H1 (cell line): ENCODE measurements at regions not wholly inside any gene's neighbourhood (a gene's known extent, or its start where the extent isn't known, plus 50 kb on each side); places are given as distances from the start of the nearest gene placed in this dataset.

Experiments
- CTCF ChIA-PET: fragments of 300-600 bp; sonication (Branson Sonifier 250); formaldehyde crosslinking; loops from one replicate; lab custom pipeline; 2021; ENCODE audit not compliant: partially characterized antibody; lab: Charles Lee
- POLR2A ChIA-PET: fragments of 300-600 bp; sonication (Branson Sonifier 250); formaldehyde crosslinking; loops from one replicate; lab custom pipeline; 2021; ENCODE audit warnings: inconsistent platforms; ENCODE audit not compliant: partially characterized antibody; lab: Charles Lee
- DNase-seq, 2 experiments: peaks; one replicate each; pipeline versions ENCODE4 v3.0.0 to v3.0.0-alpha.2; 2010 to 2022; ENCODE audit warnings: low spot score in 2 of 2, low read depth in 1 of 2, mixed read lengths in 1 of 2
- FAIRE-seq: peaks from 2 replicates; lab custom pipeline; 2011; peaks lifted over from hg19 to GRCh38; lab: Jason Lieb, UNC
- H2AFZ ChIP-seq: 2 replicates; pipeline ENCODE4 v1.8.1; 2012; ENCODE audit warnings: low read length, inconsistent platforms
- H2AK5ac ChIP-seq: 2 replicates; pipeline ENCODE4 v1.6.1; 2013; ENCODE audit warnings: low read depth, low read length
- H2BK120ac ChIP-seq: replicated peaks from 2 replicates; pipeline ENCODE3; 2013; ENCODE audit warnings: low read depth, low read length, inconsistent platforms
- H2BK12ac ChIP-seq: 2 replicates; pipeline ENCODE4 v1.6.1; 2013; ENCODE audit warnings: low read depth, low read length
- H2BK15ac ChIP-seq: 2 replicates; pipeline ENCODE4 v1.6.1; 2013; ENCODE audit warnings: low read length
- H2BK20ac ChIP-seq: 2 replicates; pipeline ENCODE4 v1.6.1; 2013; ENCODE audit warnings: low read length
- H2BK5ac ChIP-seq: 2 replicates; pipeline ENCODE4 v1.6.1; 2013; ENCODE audit warnings: low read depth, low read length
- H3K14ac ChIP-seq: 2 replicates; pipeline ENCODE4 v1.6.1; 2013; ENCODE audit warnings: inconsistent platforms; ENCODE audit not compliant: insufficient read length
- H3K18ac ChIP-seq: 2 replicates; pipeline ENCODE4 v1.6.1; 2013; ENCODE audit warnings: low read length; ENCODE audit errors: extremely low read depth
- H3K23ac ChIP-seq: 2 replicates; pipeline ENCODE4 v1.6.1; 2013; ENCODE audit warnings: inconsistent platforms; ENCODE audit not compliant: insufficient read length
- H3K23me2 ChIP-seq: 2 replicates; pipeline ENCODE4 v1.6.1; 2013; ENCODE audit warnings: low read depth, low read length
- H3K27ac ChIP-seq: 2 replicates; pipeline ENCODE4 v1.6.1; 2011; ENCODE audit warnings: low read depth, low read length, inconsistent platforms
- H3K27me3 ChIP-seq, 4 experiments: replicated peaks in 1 of 4; 1 replicate in 1 of 4; 2 replicates in 3 of 4; pipeline versions ENCODE4 v1.6.1 to v1.8.1; 2011 to 2013; ENCODE audit warnings: low read length in 3 of 4, mild to moderate bottlenecking in 3 of 4, inconsistent platforms in 2 of 4, mixed read lengths in 2 of 4, moderate library complexity in 1 of 4; ENCODE audit not compliant: control insufficient read depth in 3 of 4, insufficient read depth in 3 of 4; ENCODE audit errors: extremely low read depth in 1 of 4
- H3K36me3 ChIP-seq, 4 experiments: 2 replicates each; pipeline versions ENCODE4 v1.6.1 to v1.8.1; 2011 to 2013; ENCODE audit warnings: mild to moderate bottlenecking in 4 of 4, low read length in 3 of 4, moderate library complexity in 2 of 4, control low read depth in 1 of 4, inconsistent platforms in 1 of 4; ENCODE audit not compliant: insufficient read depth in 4 of 4, control insufficient read depth in 2 of 4
- H3K4ac ChIP-seq: replicated peaks from 2 replicates; pipeline ENCODE3; 2013; ENCODE audit warnings: low read length, low read depth, mixed read lengths, inconsistent platforms; ENCODE audit not compliant: insufficient read length
- H3K4me1 ChIP-seq, 4 experiments: replicated peaks in 1 of 4; 1 replicate in 1 of 4; 2 replicates in 3 of 4; pipeline versions ENCODE4 v1.6.1 to v1.8.1; 2011 to 2013; ENCODE audit warnings: low read length in 3 of 4, inconsistent platforms in 2 of 4, mixed read lengths in 1 of 4; ENCODE audit not compliant: insufficient read depth in 4 of 4, control insufficient read depth in 3 of 4
- H3K4me2 ChIP-seq, 2 experiments: 2 replicates each; pipeline versions ENCODE4 v1.6.1 to v1.8.1; 2011 to 2013; ENCODE audit warnings: low read depth in 2 of 2, low read length in 2 of 2, control low read depth in 1 of 2, inconsistent platforms in 1 of 2, mild to moderate bottlenecking in 1 of 2; ENCODE audit not compliant: insufficient read depth in 1 of 2
- H3K4me3 ChIP-seq, 4 experiments: fragments of 200-600, 300-600 bp in 1 of 4; sonication (generic), shearing (Covaris generic), sonication (Bioruptor Twin) in 1 of 4; 2 replicates each; pipeline versions ENCODE4 v1.5.1 to v1.8.1; 2011 to 2016; ENCODE audit warnings: low read length in 4 of 4, low read depth in 3 of 4, control low read depth in 2 of 4, inconsistent platforms in 2 of 4, mild to moderate bottlenecking in 2 of 4, mixed read lengths in 1 of 4, moderate library complexity in 1 of 4; ENCODE audit not compliant: insufficient read depth in 2 of 4; ENCODE audit errors: extremely low read depth in 1 of 4
- H3K56ac ChIP-seq: replicated peaks from 2 replicates; pipeline ENCODE3; 2013; ENCODE audit warnings: low read depth, mild to moderate bottlenecking, mixed read lengths, low read length, inconsistent platforms; ENCODE audit not compliant: insufficient read length
- H3K79me1 ChIP-seq: 2 replicates; pipeline ENCODE4 v1.6.1; 2013; ENCODE audit warnings: low read depth, low read length, control low read depth
- H3K79me2 ChIP-seq, 2 experiments: 2 replicates each; pipeline versions ENCODE4 v1.6.1 to v1.8.1; 2012 to 2013; ENCODE audit warnings: low read length in 2 of 2, mild to moderate bottlenecking in 2 of 2, inconsistent platforms in 1 of 2; ENCODE audit not compliant: insufficient read depth in 2 of 2, control insufficient read depth in 1 of 2
- H3K9ac ChIP-seq, 4 experiments: replicated peaks in 1 of 4; 1 replicate in 1 of 4; 2 replicates in 3 of 4; pipeline versions ENCODE4 v1.6.1 to v1.8.1; 2011 to 2013; ENCODE audit warnings: low read depth in 3 of 4, low read length in 3 of 4, control low read depth in 2 of 4, mild to moderate bottlenecking in 2 of 4, moderate library complexity in 2 of 4, inconsistent platforms in 1 of 4; ENCODE audit errors: extremely low read depth in 1 of 4
- H3K9me3 ChIP-seq, 2 experiments: 2 replicates each; pipeline versions ENCODE4 v1.6.1 to v1.8.1; 2012 to 2013; ENCODE audit warnings: mild to moderate bottlenecking in 2 of 2, moderate library complexity in 2 of 2, control low read depth in 1 of 2, inconsistent platforms in 1 of 2, low read depth in 1 of 2, low read length in 1 of 2, mixed read lengths in 1 of 2; ENCODE audit not compliant: insufficient read depth in 2 of 2
- H4K20me1 ChIP-seq, 2 experiments: replicated peaks in 1 of 2; 2 replicates each; pipeline versions ENCODE3 to v1.8.1; 2011 to 2013; ENCODE audit warnings: inconsistent platforms in 2 of 2, low read length in 2 of 2, mild to moderate bottlenecking in 1 of 2; ENCODE audit not compliant: insufficient read depth in 2 of 2, control insufficient read depth in 1 of 2
- H4K5ac ChIP-seq: 2 replicates; pipeline ENCODE4 v1.6.1; 2013; ENCODE audit warnings: low read length, low read depth, mixed read lengths, inconsistent platforms; ENCODE audit not compliant: insufficient read length
- H4K8ac ChIP-seq: 2 replicates; pipeline ENCODE4 v1.8.0; 2013; ENCODE audit warnings: mild to moderate bottlenecking, moderate library complexity, low read length, inconsistent platforms; ENCODE audit not compliant: insufficient read depth; ENCODE audit errors: extremely low read depth
- H4K91ac ChIP-seq: replicated peaks from 2 replicates; pipeline ENCODE3; 2013; ENCODE audit warnings: low read length, mixed read lengths, inconsistent platforms; ENCODE audit not compliant: insufficient read length
- CREB1 ChIP-seq: IDR thresholded peaks from 2 replicates; pipeline ENCODE4 v1.6.1; 2012; ENCODE audit warnings: inconsistent platforms
- GABPA ChIP-seq: IDR thresholded peaks from 2 replicates; pipeline ENCODE4 v1.6.1; 2011; ENCODE audit warnings: mild to moderate bottlenecking, low read length, moderate library complexity, borderline replicate concordance; ENCODE audit not compliant: insufficient read depth
- KDM1A ChIP-seq: fragments of 200-600, 300-600 bp; sonication (generic); IDR thresholded peaks from 2 replicates; pipeline ENCODE4 v1.7.1; 2016; ENCODE audit warnings: mild to moderate bottlenecking, low read length, borderline replicate concordance
- KDM4A ChIP-seq: IDR thresholded peaks from one replicate; pipeline ENCODE4 v1.7.1; 2012; ENCODE audit warnings: low read depth, mild to moderate bottlenecking, moderate library complexity, low read length, inconsistent platforms; ENCODE audit not compliant: severe bottlenecking
- POU5F1 ChIP-seq: IDR thresholded peaks from 2 replicates; pipeline ENCODE4 v1.6.1; 2011; ENCODE audit warnings: low read depth, mild to moderate bottlenecking, low read length, moderate library complexity
- RFX5 ChIP-seq: IDR thresholded peaks from 2 replicates; pipeline ENCODE4 v1.6.1; 2011; ENCODE audit warnings: low read depth, low read length, improper control_type of control experiment, borderline replicate concordance
- RXRA ChIP-seq: IDR thresholded peaks from 2 replicates; pipeline ENCODE4 v1.6.1; 2011; ENCODE audit warnings: low read depth, mild to moderate bottlenecking, low read length, moderate library complexity; ENCODE audit not compliant: insufficient read depth
- SAP30 ChIP-seq: fragments of 300-600 bp; sonication (generic); IDR thresholded peaks from 2 replicates; pipeline ENCODE4 v1.7.1; 2012; ENCODE audit warnings: low read length, moderate library complexity, mild to moderate bottlenecking, inconsistent platforms; ENCODE audit not compliant: insufficient read depth, insufficient replicate concordance
- SIN3A ChIP-seq, 2 experiments: IDR thresholded peaks in 1 of 2; conservative IDR thresholded peaks in 1 of 2; 2 replicates each; pipeline ENCODE4 v1.6.1; 2011 to 2012; ENCODE audit warnings: low read length in 2 of 2, improper control_type of control experiment in 1 of 2, low read depth in 1 of 2, mild to moderate bottlenecking in 1 of 2
- SP1 ChIP-seq: IDR thresholded peaks from 2 replicates; pipeline ENCODE4 v1.6.1; 2011; ENCODE audit warnings: low read depth, low read length
- SUZ12 ChIP-seq: fragments of 200-600 bp; sonication (generic); IDR thresholded peaks from 2 replicates; pipeline ENCODE4 v1.6.1; 2012; ENCODE audit warnings: mild to moderate bottlenecking, inconsistent platforms, low read length, moderate library complexity, mixed read lengths
- WGBS, 2 experiments: shearing (Covaris generic) in 1 of 2; methylation state at CpG; one replicate each; pipeline versions ENCODE4 v1.1.6 to v1.1.7; 2013 to 2015; ENCODE audit warnings: low lambda C conversion rate in 2 of 2, mixed read lengths in 2 of 2, inconsistent platforms in 1 of 2, low coverage in 1 of 2, missing lambda C conversion rate in 1 of 2; ENCODE audit not compliant: insufficient replicate concordance in 2 of 2, insufficient coverage in 1 of 2, insufficient read length in 1 of 2; ENCODE audit errors: extremely low coverage in 1 of 2, missing lambda C conversion rate in 1 of 2; 5-methylcytosine and 5-hydroxymethylcytosine counted together
- TF ChIP-seq, protein P1 (sequence below): IDR thresholded peaks from 2 replicates; pipeline ENCODE4 v1.6.1; 2012; ENCODE audit warnings: inconsistent platforms

DNA sequence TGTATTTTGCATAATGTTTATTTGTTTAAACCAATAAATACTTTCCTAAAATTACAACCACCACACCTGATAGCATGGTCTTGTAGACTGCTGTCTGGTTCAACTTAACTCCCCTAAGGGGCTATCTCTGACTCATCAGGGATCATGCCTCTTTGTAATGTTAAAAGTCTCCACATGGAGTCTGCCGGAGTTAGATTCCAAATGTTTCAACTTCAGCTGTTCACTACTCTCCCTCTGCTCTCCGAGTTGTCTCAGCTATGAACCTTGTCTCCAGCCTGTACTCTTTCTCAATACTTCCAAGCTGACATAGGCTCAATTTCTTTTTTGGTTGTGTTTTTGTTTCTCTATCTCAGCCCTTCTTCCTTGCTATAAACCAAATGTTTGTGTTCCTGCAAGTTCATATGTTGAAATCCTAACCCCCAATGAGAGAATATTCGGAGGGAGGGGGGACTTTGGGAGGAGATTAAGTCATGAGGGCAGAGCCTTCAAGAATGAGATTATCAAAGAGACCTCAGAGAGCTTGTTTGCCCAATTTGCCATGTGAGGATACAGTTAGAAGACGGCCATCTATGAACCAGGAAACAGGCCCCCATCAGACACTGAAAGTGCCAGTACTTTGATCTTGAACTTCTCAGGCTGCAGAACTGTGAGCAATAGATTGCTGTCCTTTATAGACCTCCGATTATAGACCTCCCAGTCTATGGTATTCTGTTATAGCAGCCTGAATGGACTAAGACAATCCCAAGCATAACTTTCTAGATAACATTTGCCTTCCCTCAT lies 858.2 kb downstream of the VRK1 start:
- H2BK5ac ChIP-seq = no peak overlapping the region
- DNase-seq (no peak), FAIRE-seq (peak; percentile 92)
- no peak overlapping the region for H3K4ac ChIP-seq
- no peaks in the 10 kb centered on the region for H4K20me1 ChIP-seq
- peak overlapping the region in 1 of 4 experiments; percentile 20; a peak in 1 of 8 replicates for H3K4me3 ChIP-seq
- no peaks in the 10 kb centered on the region for H3K27me3 ChIP-seq
- ChIA-PET POLR2A (no interaction called here), CTCF (interaction anchor here (1.0 to 1.4 kb wide), 2 partner anchors 22 to 357 kb away, joined by 3 read pairs; no protein-coding TSS in a partner anchor)
- H3K36me3 ChIP-seq = no peaks in the 10 kb centered on the region
- no peak overlapping the region for H2BK120ac ChIP-seq
- no peaks in the 10 kb centered on the region for H3K9me3 ChIP-seq
- H3K27ac ChIP-seq = no peak overlapping the region
- H3K23ac ChIP-seq = no peak overlapping the region
- no peaks in the 10 kb centered on the region for H3K79me1 ChIP-seq
- H4K5ac ChIP-seq = no peak overlapping the region
- no peaks in the 10 kb centered on the region for H3K23me2 ChIP-seq
- no peak overlapping the region for H2AK5ac ChIP-seq
- H2BK12ac ChIP-seq = no peak overlapping the region
- no peak overlapping the region for H3K56ac ChIP-seq
- 0 out of 2 replicates have a peak overlapping the region, but pooled peaks have one; percentile 42 for H3K18ac ChIP-seq
- H3K4me2 ChIP-seq = peak overlapping the region; percentile 41 to 56; a peak in 3 of 4 replicates
- H3K14ac ChIP-seq = no peak overlapping the region
- H3K4me1 ChIP-seq = peaks cover 1 to 13% (median 8%) of the 10 kb centered on the region in 4 experiments; a peak in 5 of 7 replicates
- H2AFZ ChIP-seq = no peak overlapping the region
- 48% methylated on average over 5 of the region's 5 CpGs; no CpG with 5 or more reads in 1 of the 2 experiments for WGBS, 2 experiments
- no peak overlapping the region for H3K9ac ChIP-seq
- peak overlapping the region; percentile 46 for H4K91ac ChIP-seq
- H3K79me2 ChIP-seq = no peaks in the 10 kb centered on the region
- H2BK20ac ChIP-seq = no peak overlapping the region; the same call in 1 of the 2 replicates
- H2BK15ac ChIP-seq = no peak overlapping the region
- no peak overlapping the region for H4K8ac ChIP-seq
- TF ChIP-seq SIN3A (conservative IDR thresholded peaks at IDR 0.05 in 1 of 2, IDR thresholded peaks at IDR 0.05 in 1 of 2; ENCODE audit: low read depth in 1 of 2, low read length in 2 of 2) = no peak
- no peak for TF ChIP-seq CREB1
- TF ChIP-seq, protein P1, sequence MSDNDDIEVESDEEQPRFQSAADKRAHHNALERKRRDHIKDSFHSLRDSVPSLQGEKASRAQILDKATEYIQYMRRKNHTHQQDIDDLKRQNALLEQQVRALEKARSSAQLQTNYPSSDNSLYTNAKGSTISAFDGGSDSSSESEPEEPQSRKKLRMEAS = no peak
- no peak for TF ChIP-seq SAP30
- TF ChIP-seq KDM4A = no peak
- TF ChIP-seq RXRA = no peak
- TF ChIP-seq GABPA = no peak
- no peak for TF ChIP-seq SUZ12
- TF ChIP-seq KDM1A = no peak
- 0 out of 2 replicates have a peak, but pooled peaks have one; percentile 42 for TF ChIP-seq POU5F1
- TF ChIP-seq SP1 = no peak
- no peak for TF ChIP-seq RFX5
